HG03039 (cell line): ENCODE measurements at regions not wholly inside any gene's neighbourhood (a gene's known extent, or its start where the extent isn't known, plus 50 kb on each side); places are given as distances from the start of the nearest gene placed in this dataset.
"Not testable (repeated sequence)": the region's sequence is repeated elsewhere in the genome, so short reads cannot be mapped to it uniquely, and the experiment has no call there.

ENCODE experiments used
- ATAC-seq: cut with Tn5 transposase; IDR thresholded peaks from one replicate; pipeline ENCODE4 v1.9.1; 2021; ENCODE audit warnings: mild to moderate bottlenecking, moderate library complexity; ENCODE audit not compliant: unreplicated experiment

- not testable (repeated sequence) for ATAC-seq
These were observed 59.1 kb upstream of the NBPF11 start for GRCh38 chr1:148211191-148211590.

GRCh38 chr1:148210624-148211023 is 58.5 kb upstream of the NBPF11 start:
- ATAC-seq, result not testable (repeated sequence)

GRCh38 chr1:148210166-148210565 is 58.1 kb upstream of the NBPF11 start:
- not testable (repeated sequence) for ATAC-seq

GRCh38 chr1:148202013-148202412 is 49.9 kb upstream of the NBPF11 start:
- not testable (repeated sequence) for ATAC-seq
